Pulmonary artery endothelial cell (primary cell): ENCODE measurements at regions not wholly inside any gene's neighbourhood (a gene's known extent, or its start where the extent isn't known, plus 50 kb on each side); places are given as distances from the start of the nearest gene placed in this dataset.
"Not testable (repeated sequence)": the region's sequence is repeated elsewhere in the genome, so short reads cannot be mapped to it uniquely, and the experiment has no call there.

Experiments used
- DNase-seq: peaks from one replicate; pipeline ENCODE4 v3.0.0-alpha.2; 2011; ENCODE audit warnings: low read depth, low spot score

DNA sequence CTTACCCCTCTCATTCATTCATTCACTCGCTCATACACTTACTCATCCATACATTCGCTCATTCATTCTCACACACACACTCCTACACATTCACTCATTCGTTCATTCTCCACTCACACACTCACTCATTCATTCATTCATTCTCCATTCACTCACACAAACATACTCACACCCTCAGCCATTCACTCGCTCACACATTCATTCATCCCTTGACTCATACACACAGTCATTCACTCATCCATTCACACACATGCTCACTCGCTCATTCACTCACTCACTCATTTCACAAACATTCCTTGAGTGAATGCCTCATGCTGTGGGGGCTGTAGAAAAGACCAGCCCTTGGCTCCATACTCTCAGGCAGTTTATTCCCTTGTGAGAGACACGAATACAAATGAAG is 151.1 kb upstream of the MAMLD1 start:
- no peak for DNase-seq

DNA sequence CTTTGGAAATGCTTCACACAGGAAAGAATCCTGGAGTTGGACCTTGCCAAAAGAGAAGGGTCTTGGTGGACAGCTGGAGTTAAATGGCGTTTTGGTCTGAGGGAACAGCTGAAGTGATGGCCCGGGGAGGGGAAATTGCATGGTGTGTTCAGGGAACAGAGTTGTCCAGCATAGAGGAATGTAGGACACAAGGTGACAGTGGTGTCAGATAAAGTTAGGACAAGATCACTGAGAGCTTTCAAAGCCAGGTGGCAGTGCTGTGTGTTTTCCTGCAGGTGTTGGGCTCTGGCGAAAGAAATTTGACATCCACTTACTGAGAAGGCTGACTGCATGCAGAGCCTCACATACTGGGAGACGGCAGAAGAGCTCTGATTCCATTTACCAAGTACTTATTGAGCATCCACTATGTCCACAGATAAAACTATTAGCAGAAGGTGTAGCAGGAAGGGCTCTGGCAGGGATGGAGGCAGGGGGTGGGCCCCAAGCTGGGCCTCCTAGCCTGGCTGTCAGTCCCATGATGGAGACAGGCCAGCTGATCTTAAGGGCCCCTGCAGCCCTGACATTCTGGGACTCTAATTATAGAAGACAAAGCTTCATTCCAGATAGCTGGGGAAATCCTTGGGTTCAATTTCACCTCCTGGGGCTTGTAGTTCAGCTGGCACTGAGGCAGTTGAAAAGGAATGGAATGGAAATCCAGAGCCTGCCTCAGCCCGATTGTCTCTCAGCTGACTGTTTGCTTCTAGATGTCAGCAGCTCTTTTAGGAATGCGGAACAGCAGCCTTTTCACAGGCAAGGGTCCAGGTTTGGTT is 150.2 kb upstream of the MAMLD1 start:
- DNase-seq, result peak; percentile 58

DNA sequence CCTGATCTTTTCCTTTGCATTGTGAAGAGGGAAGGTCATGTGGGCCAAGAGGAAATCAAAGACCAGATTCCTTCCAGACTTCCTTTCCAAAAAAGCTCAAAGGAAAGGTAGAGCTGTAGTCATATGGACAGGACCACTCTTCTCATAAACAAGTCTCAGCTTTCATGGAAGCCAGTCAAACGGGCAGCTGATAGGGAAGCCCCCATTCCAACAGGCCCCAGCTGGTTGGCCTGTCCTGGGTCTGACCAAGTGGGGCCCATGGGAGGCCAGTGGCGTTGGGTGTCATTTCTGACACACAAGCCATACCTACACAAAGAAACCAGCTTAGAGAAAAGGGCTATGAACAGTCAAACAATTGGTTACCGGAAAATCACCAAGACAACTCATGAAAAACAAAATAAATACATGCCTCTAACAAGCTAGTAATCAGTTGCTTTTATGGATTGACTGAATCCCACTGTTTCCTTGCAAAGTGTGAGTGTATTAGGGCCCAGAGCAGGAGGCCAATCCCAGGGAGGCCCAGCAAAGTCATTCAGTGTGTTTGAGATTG is 149.6 kb upstream of the MAMLD1 start:
- DNase-seq, result no peak

DNA sequence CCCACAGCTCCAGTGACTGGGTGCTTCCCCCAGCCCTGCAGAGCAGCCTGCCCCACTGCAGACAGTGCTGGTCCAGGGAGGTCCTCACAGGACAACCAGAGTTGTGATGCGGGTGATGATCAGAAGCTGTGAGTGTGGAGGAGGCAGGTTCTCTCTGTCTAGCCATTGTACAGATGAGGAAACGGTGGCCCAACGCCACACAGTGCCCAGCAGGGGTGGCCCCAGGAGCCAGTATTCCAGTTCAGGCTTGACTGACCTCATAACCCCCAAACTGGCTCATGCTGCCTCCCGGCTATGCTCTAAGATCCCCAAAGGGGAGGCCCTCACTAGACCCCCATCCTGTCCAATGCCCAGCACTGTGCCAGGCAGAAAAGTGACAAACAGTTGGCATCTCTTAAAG is 147.1 kb upstream of the MAMLD1 start:
- DNase-seq, result not testable (repeated sequence)

DNA sequence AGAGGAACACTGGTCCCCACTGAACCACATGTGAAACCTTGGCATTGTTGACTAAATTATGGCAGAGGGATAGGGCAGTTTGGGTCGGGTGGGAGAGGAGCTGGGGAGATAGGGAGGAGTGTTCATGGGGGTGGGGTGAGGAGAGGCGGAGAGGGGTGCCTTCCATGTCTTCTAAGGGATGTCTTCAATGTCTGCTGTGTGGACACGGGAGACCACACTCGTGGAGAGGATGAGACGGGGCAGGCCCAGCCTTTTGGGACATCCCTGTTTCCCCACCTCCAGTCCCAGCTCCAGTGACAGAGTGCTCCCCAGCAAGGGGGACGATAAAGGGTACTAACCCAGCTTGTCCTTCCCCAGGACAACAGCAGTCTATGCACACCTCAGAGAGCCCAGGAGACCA is 146.4 kb upstream of the MAMLD1 start:
- no peak for DNase-seq

DNA sequence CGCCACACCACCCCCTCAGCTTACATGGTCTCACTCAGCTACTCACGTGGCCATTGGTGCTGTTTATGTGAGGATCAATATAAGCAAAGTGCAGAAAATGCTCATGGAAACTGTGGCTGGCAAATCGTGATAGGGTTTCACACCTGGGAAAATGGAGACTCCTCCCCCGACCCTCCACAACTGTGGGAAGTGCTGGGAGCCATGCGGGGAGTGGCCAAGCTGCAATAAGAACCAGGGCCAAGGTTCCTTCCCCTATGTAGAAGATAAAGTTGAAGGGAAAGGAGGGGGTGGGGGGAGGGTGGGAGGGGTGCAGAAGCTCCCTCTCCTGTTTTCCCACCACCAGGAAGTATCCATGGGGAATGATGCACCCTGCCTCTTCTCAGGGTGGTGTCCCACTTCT is 145.5 kb upstream of the MAMLD1 start:
- no peak for DNase-seq

DNA sequence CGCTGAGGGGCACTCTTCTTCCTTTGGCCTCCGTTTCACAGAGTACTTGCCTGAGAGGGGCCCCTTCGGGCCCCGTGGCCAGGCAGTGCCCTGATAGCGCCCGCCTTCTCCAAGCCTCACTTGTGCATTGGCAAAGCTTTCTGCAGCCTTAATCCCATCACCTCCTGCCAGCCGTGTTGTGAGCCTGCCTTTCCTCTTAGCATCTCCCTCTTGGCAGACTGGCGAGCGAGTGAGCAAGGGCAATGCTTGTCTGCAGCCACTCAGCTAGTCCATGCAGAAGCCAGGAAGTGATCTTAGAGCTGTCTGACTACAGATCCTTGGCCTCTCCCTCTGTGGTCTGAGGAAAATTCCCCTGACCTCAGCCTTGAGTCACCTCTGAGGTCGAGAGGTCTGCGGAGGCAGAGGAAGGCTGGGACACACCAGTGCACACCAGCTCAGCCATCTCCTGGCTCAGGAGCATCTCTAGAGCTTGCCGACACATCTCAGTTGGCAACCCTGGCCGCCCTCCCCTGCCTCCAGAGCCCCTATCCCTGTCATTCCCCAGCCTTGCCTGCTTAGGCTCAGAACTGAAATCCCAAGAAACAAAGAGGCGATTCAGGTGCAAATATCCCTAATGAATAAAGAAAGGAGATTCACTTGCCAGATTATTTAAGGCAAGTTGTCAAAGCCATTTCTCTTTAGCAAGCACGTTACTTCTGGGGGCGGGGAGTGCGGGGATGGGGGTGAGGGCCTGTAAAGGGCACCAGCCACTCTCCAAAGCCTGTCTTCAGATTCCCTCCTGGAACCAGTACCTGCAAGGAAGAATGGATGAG is 143.5 kb upstream of the MAMLD1 start:
- no peak for DNase-seq

DNA sequence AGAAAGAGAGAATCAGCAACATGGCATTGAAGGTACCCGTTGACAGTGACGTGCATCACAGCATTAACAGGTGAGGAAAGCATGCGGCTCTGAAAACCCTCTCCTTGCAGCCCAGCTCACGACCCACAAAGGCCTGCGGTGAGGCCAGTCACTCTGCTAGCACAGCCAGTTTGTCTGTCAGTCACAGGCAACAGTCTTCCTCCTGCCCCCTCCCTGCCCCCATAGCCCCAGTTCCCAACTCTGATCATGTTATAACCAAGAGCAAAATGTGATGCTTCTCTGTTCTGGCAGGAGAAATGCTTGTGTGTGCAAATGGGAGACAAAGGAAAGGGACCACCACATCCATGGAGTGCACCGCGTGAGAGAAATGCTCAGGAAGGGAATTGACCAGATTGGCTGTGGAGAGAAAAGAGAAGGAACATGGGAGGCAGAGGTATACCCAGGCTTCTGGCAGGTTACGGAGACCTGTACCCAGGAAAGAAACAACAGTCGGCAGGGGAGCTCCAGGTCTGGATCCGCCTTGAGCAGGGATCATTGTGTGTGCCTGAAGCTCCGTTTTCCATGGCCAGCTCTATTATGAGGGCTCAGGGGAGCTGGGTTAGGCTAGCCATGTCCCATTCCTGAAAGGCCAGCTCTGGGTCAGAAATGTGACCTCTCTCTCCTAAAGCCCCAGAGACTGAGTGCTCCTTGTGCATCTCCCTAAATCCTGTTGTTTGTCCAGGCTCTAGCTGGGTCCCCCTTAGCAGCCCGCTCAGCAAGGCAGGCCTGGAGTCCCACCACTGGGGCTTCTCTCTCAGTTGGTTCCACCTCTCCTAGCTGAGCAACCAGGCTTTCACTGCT is 139.7 kb upstream of the MAMLD1 start:
- no peak for DNase-seq

DNA sequence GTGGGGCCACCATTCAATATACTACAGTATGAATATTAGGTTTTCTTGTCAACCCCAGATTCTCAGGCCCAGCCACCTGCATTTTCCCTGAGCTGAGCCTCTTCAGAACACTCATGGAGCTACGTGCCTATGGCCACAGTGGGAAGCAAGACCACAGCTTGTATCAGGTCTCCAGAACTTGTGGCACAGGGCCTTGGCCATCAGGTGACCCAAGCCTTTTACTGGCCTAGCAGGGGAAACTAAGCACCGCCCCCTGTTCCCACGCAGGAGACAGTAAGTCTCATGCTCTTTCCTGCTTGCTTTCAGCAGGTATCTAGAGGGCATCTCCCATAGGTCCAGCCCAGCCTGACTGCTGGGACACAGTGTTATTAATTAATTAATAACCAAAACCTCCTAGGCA is 138.4 kb upstream of the MAMLD1 start:
- no peak for DNase-seq

DNA sequence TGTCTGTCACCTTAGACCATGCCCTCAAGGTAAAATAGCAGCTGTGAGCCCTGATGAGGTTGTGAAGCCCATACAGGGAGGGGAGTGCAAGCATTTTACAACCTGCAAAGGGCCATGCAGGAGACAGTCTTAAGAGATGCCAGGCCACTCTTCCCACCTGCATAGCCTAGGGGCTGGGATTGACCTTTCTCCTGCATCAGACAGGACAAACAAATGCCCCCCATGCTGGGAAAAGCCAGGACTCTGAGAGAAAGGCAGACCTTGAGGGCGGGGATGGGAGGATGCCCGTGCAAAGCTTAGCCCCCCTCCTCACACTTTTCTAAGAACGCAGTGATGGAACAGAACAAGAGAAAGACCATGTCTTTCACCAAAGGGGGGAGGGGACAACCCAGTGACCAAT is 137.9 kb upstream of the MAMLD1 start:
- no peak for DNase-seq

DNA sequence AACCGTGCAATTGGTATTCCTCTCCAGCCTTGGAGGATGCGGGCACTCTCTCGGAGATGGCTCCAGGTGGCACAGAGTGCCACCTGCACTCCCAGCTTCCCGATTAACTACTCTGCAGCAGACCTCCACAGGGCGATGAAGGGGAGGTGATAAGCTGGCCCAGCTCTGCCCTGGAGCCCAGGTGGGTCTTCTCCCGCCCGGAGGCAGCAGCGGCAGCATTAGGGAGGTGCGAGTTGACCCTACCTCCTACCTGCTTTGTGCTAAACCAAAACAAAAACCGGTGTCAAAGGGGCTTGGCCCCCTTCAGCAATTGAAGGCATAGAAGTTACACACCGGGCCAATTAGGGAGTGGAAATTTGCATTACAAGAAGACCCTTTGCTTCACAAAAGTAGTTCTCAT is 137.4 kb upstream of the MAMLD1 start:
- no peak for DNase-seq

DNA sequence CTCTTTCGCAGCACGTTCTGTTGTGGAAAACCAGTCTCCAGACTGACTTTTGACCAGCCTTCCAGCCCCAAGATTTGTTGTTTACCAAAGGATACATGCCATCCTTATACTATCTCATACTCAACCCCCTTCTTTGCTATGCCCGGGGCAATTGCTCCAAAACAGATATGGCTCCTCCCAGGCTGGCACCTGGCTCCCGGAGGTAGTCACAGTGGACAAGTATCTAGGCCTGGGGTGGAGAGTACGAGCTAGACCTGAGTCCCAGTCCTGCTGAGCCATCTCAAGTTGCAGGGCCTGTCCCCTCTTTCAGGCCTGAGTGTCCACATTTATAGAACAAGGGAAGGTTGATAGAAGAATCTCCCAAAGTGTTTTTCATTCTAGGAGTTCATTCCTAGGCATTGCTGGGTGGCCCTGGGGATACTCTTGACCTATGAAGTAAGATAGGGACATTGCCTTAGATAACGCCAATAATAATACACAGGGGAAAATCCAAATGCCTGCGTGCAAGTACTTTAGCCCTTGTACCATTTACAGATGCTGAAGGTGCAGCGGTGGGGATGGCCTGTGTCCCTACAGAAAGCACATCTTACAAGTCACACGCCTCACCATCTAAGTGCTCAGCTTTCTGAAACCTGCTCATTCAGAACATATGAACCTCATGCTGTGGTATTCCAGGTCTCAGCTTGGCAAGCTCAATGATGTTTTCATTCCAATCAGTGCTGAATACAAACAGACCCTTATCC is 136.7 kb upstream of the MAMLD1 start:
- DNase-seq, result no peak

DNA sequence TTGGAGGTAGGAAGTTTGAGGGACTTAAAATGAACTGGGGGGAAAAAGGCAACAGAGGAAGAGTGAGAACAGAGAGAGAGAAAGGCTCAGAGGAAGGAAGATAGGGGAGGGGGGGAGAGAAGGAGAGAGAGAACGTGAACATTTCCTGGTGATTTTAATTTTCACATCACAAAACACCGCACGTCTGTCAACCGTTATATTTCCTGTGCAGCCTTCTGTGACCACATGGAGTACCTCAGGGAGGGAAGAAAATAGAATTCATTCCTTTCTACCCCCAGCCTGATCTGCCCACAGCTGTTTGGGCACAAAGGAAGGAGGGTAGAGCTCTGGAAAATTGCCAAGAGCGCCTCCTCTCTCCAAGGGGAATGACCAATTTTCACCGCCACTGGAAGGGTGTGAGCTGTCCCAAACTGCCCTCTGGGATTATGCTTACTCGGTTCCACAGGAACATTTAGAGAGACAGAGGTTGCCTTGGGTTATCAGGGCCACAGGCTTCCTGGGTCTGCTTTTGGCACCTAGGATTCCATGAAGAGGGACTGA is 135.7 kb upstream of the MAMLD1 start:
- no peak for DNase-seq

DNA sequence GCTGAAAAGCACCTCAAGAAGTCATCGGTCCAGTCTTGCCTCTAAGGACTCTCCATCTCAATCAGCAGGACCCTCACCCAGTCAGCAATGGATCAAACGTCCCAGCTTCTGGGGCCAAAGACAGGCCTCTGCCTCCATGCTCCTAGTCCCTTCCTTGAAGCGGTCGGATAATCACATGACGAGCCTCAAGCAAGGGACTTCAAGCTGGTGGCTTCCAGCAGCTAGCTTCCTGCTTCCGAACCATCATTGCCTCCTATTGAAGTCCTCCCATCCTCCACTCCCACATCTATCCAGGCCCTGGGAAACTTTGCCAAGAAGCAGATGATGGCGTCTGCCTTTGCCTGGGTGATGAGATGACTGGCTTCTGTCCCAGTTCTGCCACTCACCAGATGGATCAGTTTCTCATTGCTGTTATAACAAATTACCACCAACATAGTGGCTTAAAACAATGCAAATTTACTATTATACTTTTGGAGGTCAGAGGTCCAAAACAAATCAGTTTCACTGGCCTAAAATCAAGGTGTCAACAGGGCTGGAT is 135.2 kb upstream of the MAMLD1 start:
- no peak for DNase-seq

DNA sequence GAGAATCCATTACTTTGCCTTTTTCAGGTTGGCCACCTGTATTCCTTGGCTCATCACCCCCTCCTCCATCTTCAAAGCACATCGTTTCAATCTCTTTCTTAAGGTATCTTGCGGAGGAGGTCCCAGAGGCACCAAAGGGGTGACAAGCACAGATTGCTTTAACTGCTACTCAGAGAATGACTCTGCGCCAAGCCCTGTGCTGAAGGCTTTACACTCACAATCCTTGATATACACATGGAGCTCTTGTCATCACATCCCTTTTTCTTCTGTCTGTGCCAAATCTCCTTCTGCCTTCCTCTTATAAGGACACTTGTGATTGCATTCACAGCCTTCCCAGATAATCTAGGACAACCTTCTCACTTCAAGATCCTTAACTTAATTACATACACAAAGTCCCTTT is 134.7 kb upstream of the MAMLD1 start:
- DNase-seq, result no peak

DNA sequence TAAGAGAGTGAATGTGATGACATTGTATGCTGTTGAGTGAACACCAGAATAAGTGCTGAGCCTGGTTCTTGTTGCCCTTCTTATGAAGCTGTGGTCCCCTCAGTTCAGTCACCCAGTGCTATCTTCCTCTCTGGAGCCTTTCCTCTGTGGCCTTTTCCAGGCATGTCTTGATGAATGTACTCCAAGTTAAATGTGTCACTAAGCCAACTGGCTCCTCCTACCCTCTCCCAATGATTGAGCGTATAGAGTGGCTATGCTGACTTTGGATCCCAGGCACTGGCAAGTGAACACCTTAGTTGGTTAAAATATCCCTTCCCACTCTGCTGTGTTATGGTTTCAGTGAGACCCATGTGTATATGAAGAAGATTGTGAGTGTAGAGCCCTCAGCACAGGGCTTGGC is 134.1 kb upstream of the MAMLD1 start:
- DNase-seq, result no peak

DNA sequence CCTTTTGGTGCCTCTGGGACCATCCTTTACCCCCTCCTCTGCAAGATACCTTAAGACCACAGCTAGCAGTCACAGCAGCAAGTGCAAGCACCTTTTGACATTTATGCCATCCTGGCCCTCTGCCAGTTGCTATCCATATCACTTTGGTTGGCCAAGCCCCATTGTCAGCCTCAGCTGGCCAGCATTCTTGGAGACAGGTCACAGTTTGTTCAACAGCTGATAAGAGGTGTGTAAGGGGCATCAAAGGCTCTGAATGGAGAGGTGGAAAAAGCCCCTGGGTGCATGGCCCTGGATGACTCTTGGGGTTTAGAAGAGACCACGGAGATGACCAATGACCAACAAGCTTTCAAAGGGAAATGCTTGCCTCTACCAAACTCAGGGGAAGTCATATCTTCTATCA is 133.6 kb upstream of the MAMLD1 start:
- DNase-seq, result no peak

DNA sequence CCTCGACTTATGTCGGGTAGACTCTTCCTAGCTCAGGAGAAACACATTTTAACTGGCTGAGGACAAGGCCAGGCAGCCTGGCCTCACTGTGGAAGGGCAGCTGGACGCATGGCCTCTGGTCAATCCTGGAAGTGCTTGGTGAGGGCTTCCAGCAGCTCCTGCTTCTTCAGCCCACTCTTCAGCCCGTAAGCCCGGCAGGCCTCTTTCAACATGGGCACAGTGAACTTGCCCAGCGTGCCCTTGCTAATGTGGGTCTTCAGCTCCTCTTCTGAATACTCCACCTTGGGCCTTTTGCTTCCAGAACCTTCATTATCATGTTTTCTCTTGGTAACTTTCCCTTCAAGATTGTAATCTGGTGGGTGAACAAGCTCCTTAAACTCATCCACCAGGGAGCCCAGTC is 132.2 kb upstream of the MAMLD1 start:
- DNase-seq, result not testable (repeated sequence)

DNA sequence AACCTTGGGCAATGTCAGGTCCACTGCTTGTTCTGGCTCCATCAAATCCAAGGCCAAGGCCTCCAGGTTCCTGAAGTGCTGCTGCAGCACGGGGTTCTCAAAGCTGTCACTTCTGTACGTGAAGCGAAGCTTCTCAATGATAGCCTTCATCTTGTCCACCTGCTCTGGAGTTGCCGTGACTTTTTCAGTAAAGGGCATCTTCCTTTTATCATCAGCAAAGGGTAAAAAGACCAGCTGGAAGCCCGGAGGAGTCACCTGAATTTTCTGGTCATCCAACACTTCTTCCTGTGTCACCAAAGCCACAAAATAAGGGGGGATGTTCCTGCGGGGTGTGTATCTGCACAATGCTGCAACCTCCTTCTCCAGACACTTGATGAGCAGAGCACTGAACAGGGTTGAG is 131.7 kb upstream of the MAMLD1 start:
- DNase-seq, result not testable (repeated sequence)

DNA sequence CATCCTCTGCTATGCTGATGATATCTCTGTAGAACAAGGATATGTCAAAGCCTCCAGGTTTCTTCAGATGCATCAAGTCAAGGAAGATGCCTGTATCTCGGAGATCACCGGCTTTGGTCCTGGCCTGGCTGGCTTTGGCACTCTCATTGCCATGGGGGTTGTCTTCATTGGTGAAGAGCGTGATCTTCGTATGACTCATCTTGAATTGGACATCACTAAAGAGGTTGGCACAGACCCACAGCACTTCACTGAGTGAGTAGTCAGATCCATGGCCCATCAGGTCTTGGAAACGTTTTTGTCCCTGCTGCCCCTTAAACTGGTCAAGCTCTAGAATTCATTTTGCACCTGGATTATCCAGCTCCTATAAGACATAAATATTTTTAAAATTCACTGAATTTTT is 130.9 kb upstream of the MAMLD1 start:
- not testable (repeated sequence) for DNase-seq
